Sigmoid colon (tissue), 6 donors: ENCODE measurements at regions not wholly inside any gene's neighbourhood (a gene's known extent, or its start where the extent isn't known, plus 50 kb on each side); places are given as distances from the start of the nearest gene placed in this dataset.

Experiments
- DNase-seq: peaks from one replicate; pipeline ENCODE4 v3.0.0-alpha.2; 2019
- H3K27ac ChIP-seq, 4 donors: fragments of 200-600 bp; sonication (generic); one replicate each; pipeline ENCODE4 v1.5.1; 2016 to 2019; ENCODE audit warnings: mild to moderate bottlenecking in 1 of 4
- H3K27me3 ChIP-seq, 3 donors: fragments of 200-600 bp; sonication (generic); one replicate each; pipeline ENCODE4 v1.5.1; 2019; ENCODE audit warnings: mild to moderate bottlenecking in 1 of 3
- H3K36me3 ChIP-seq, 4 donors: fragments of 200-600 bp; sonication (generic); one replicate each; pipeline ENCODE4 v1.5.1; 2016 to 2019
- H3K4me1 ChIP-seq, 4 donors: fragments of 200-600 bp; sonication (generic); one replicate each; pipeline ENCODE4 v1.5.1; 2017 to 2019
- H3K4me3 ChIP-seq, 4 donors: fragments of 200-600 bp; sonication (generic); one replicate each; pipeline ENCODE4 v1.5.1; 2017 to 2019; ENCODE audit warnings: mild to moderate bottlenecking in 2 of 4, moderate library complexity in 1 of 4
- H3K9me3 ChIP-seq, 4 donors: fragments of 200-600 bp in 3 of 4; sonication (generic) in 3 of 4; one replicate each; pipeline versions ENCODE4 v1.5.1 to v1.6.1; 2013 to 2019
- EP300 ChIP-seq, 4 donors: sonication (generic); formaldehyde crosslinking; IDR thresholded peaks; one replicate each; pipeline ENCODE4 v1.6.1; 2017; ENCODE audit warnings: antibody characterized with exemption in 4 of 4
- POLR2A ChIP-seq, 2 donors: fragments of 450-650 bp; IDR thresholded peaks; one replicate each; pipeline ENCODE4 v1.6.1; 2016; ENCODE audit warnings: antibody characterized with exemption in 2 of 2, mild to moderate bottlenecking in 2 of 2, moderate library complexity in 2 of 2
- POLR2AphosphoS5 ChIP-seq, 4 donors: sonication (generic); formaldehyde crosslinking; IDR thresholded peaks; one replicate each; pipeline ENCODE4 v1.6.1; 2017; ENCODE audit warnings: antibody characterized with exemption in 4 of 4
- WGBS, 2 donors: extraction: QIAGEN DNeasy Blood & Tissue Kit; methylation state at CpG; one replicate each; pipeline ENCODE4 v1.1.7; 2013; 5-methylcytosine and 5-hydroxymethylcytosine counted together
- intact Hi-C: fragments of 100-400 bp; cut with DNase I; formaldehyde crosslinking; loops from one replicate; pipeline ENCODE4 v1.15.1; 2023
- TF ChIP-seq, protein P1 (sequence below), 4 experiments: fragments of 450-650 bp in 3 of 4; fragments of 200-600 bp in 1 of 4; IDR thresholded peaks; one replicate each; pipeline ENCODE4 v1.5.1; 2016 to 2019; ENCODE audit warnings: antibody characterized with exemption in 4 of 4, mild to moderate bottlenecking in 3 of 4, moderate library complexity in 2 of 4
- donor health status: healthy with polysubstance abuse.
- donor health status: healthy.

DNA sequence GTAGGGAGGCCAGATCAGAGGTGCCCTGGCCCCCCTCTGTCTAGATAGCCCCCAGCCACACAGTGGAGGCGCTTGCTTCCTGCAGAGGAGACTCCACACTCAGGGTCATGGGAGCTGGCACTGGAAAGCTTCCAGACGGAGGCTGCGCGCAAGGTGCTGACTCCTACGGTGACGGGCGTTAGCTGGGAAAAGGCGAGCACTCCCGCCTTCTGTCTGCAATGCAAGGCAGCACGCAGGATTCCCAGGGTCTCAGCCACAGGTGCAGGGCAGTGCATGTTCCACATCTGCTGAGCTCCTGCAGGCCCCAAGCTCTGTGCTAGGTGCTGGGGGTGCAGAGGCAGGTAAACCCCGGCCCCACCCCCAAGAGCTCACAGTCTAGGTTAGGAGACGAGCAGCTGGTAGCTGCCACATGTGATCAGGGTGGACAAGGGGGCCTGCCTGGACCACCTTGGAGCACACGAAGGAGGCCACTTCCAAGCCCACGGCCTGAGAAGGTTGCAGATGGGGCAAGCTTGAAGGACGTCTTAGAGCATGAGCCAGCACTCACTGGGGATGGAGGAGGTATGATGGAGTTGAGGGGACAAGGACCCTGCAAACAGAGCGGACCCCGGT, 310.9 kb upstream of the DIO3 start:
- H3K27ac ChIP-seq: no peak overlapping the region
- H3K36me3 ChIP-seq: no peaks in the 10 kb centered on the region
- H3K9me3 ChIP-seq: no peaks in the 10 kb centered on the region
- TF ChIP-seq EP300 (IDR thresholded peaks at IDR 0.05) (no peak), POLR2A (IDR thresholded peaks at IDR 0.05) (no peak), POLR2AphosphoS5 (IDR thresholded peaks at IDR 0.05) (no peak)
- TF ChIP-seq, protein P1, sequence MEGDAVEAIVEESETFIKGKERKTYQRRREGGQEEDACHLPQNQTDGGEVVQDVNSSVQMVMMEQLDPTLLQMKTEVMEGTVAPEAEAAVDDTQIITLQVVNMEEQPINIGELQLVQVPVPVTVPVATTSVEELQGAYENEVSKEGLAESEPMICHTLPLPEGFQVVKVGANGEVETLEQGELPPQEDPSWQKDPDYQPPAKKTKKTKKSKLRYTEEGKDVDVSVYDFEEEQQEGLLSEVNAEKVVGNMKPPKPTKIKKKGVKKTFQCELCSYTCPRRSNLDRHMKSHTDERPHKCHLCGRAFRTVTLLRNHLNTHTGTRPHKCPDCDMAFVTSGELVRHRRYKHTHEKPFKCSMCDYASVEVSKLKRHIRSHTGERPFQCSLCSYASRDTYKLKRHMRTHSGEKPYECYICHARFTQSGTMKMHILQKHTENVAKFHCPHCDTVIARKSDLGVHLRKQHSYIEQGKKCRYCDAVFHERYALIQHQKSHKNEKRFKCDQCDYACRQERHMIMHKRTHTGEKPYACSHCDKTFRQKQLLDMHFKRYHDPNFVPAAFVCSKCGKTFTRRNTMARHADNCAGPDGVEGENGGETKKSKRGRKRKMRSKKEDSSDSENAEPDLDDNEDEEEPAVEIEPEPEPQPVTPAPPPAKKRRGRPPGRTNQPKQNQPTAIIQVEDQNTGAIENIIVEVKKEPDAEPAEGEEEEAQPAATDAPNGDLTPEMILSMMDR (IDR thresholded peaks at IDR 0.05): no peak
- H3K4me1 ChIP-seq: no peaks in the 10 kb centered on the region
- no peaks in the 10 kb centered on the region for H3K27me3 ChIP-seq
- DNase-seq: no peak
- intact Hi-C loops: no loop called here
- no peak overlapping the region for H3K4me3 ChIP-seq
- 79 to 89% methylated on average over 17 of the region's 17 CpGs for WGBS, 2 donors

DNA sequence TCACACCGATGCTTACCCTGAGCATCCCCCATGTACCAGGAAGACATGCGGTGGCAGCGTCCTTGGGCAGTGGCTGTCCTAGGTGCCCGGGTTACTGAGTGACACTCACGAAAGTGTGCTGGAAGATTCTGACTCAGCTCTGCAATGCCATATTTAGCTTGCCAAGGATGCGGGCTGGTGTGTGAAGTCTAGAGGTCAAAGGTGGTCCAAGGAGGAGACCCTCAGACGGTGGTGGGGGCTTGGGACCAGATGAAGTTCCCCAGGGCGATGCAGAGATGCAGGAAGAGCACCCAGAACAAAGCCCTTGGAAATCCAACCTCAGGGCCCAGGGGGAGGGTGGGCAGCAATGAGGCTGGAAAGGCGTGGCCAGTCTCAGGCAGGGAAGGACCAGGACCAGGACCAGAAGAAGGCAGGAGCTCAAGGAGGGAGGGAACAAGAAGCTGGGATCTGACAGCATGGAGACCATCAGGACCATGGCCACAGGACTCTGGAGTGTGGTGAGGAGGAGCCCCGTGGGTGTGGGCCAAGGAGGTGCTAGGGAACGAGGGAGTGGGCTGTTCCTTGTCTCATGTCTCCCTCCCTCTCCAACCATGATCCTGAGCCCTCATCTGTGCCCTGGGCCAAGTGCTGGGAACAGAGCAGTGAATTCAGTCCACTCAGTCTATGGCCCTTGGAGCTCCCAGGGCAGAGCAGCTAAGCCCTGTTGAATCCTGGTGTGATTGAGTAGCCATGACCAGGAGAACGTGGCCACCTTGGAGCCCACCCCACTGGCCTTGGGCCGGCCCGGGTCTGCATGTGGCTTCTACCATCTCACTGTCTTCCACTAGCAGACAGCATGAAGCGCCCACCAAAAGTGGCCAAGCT, 310.1 kb upstream of the DIO3 start:
- H3K4me1 ChIP-seq: no peaks in the 10 kb centered on the region
- TF ChIP-seq EP300 (IDR thresholded peaks at IDR 0.05): no peak
- TF ChIP-seq POLR2AphosphoS5 (IDR thresholded peaks at IDR 0.05): no peak
- H3K27ac ChIP-seq: no peak overlapping the region
- no peaks in the 10 kb centered on the region for H3K36me3 ChIP-seq
- intact Hi-C loops: no loop called here
- no peaks in the 10 kb centered on the region for H3K9me3 ChIP-seq
- 87 to 90% methylated on average over 15 of the region's 15 CpGs for WGBS, 2 donors
- no peak overlapping the region for H3K4me3 ChIP-seq
- DNase-seq: no peak
- no peaks in the 10 kb centered on the region for H3K27me3 ChIP-seq

DNA sequence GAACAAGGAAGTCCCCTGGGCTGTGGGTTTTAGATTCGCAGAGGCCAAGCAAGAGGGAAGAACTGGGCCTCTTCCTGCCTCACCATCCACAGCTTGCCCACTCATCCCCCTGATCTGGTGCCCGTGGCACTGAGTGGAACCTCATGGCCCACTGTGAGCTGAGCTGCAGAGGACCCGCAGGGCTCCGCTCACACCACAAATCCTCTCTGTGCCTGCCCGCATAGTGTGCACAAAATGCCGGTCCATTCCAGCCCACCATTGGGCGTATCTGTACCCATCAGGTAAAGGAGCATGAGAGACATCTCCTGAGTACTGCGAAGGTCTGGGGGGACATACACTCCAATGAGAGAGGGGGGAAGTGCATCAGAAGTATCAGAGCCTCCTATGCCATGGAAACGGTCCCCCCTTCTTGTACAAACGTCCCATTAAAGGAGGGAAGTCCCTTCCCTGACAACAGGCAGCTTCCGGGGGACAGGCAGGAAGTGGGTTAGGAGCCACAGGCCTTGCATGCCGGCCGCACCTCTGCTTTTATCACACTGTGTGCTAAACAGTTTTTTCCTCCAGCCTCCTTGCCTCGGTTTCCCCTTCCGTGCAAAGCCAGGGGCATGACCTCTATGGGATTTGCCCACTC, 309.4 kb upstream of the DIO3 start:
- no peak for DNase-seq
- no peak overlapping the region for H3K27ac ChIP-seq
- no peaks in the 10 kb centered on the region for H3K27me3 ChIP-seq
- intact Hi-C loops: no loop called here
- no peaks in the 10 kb centered on the region for H3K4me1 ChIP-seq
- no peak for TF ChIP-seq POLR2AphosphoS5 (IDR thresholded peaks at IDR 0.05)
- no peak for TF ChIP-seq EP300 (IDR thresholded peaks at IDR 0.05)
- TF ChIP-seq POLR2A (IDR thresholded peaks at IDR 0.05): no peak
- TF ChIP-seq, protein P1 (IDR thresholded peaks at IDR 0.05): no peak
- H3K4me3 ChIP-seq: no peak overlapping the region
- 75 to 89% methylated on average over 15 of the region's 15 CpGs for WGBS, 2 donors
- H3K36me3 ChIP-seq: no peaks in the 10 kb centered on the region
- no peaks in the 10 kb centered on the region for H3K9me3 ChIP-seq

DNA sequence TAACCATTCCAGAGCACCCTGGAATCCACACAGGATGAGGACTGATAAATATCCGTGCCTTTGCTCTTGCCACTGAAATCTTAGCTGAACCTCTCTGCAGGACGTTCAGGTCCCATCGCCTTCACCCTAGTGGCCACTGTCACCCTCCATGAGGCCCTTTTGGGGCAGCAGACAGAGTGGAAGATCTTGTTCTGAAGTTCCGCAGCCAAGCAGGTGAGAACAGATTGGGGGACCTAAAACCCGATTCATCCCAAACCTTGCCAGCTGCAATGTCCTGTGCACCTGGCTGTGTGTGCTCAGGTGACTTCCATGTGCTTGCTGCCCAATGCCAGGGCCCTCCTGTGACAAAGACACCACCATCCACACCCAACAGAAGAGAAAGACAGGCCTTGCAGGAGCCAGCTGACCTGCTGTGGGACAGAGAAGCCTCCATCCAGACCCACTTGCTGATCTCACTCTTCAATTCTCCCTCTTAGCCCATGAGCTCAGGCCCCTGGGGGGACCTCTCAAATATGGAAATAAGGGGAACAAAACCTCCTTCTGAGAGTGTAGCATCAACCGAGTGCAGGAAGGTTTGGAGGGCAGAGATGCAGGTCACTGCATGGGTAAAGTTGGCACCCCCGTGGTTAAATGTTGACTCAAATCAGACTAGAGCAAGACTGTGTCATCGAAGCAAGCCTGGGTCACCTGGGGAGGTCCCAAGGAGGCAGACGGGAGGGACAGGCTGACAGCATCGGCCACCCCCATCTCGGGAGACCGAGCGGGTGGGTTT, 308.7 kb upstream of the DIO3 start:
- Histone ChIP-seq H3K27ac (no peak overlapping the region), H3K4me1 (no peaks in the 10 kb centered on the region), H3K36me3 (no peaks in the 10 kb centered on the region), H3K9me3 (no peaks in the 10 kb centered on the region), H3K4me3 (no peak overlapping the region), H3K27me3 (no peaks in the 10 kb centered on the region)
- DNase-seq: no peak
- TF ChIP-seq POLR2A (IDR thresholded peaks at IDR 0.05) (no peak), POLR2AphosphoS5 (IDR thresholded peaks at IDR 0.05) (no peak), EP300 (IDR thresholded peaks at IDR 0.05) (no peak)
- TF ChIP-seq, protein P1 (IDR thresholded peaks at IDR 0.05): no peak
- intact Hi-C loops: no loop called here
- WGBS, 2 donors: 86 to 89% methylated on average over 13 of the region's 13 CpGs
